ENCODE measurements at regions not wholly inside any gene's neighbourhood (a gene's known extent, or its start where the extent isn't known, plus 50 kb on each side); places are given as distances from the start of the nearest gene placed in this dataset.
"Not testable (repeated sequence)": the region's sequence is repeated elsewhere in the genome, so short reads cannot be mapped to it uniquely, and the experiment has no call there.

DNA sequence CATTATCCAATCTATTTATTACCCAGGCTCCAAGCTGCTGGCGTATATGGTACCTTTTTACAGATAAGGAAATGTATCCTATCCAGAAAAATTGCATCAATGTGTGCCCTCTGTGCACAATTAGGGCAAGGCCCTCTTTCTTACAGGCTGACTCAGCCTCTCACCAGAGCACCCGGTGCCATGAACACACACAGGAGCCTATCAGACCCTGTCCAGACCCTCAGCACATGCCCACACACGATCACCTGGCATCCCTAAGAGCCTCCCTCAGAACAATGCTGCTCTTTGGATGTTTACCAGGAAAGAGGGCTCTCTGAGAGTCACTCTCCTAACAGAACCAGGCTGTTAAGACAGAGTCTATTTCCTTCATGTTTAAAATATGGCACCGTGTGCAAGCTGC, 460.0 kb upstream of the TBL1XR1 start:
- Mint-ChIP-seq H3K9me3 (peaks cover 9% of the 10 kb centered on the region), H3K27ac (no peak overlapping the region), H3K4me3 (no peak overlapping the region), H3K27me3 (no peaks in the 10 kb centered on the region), H3K36me3 (peaks cover 2% of the 10 kb centered on the region), H3K4me1 (no peaks in the 10 kb centered on the region)
- DNase-seq, result no peak

DNA sequence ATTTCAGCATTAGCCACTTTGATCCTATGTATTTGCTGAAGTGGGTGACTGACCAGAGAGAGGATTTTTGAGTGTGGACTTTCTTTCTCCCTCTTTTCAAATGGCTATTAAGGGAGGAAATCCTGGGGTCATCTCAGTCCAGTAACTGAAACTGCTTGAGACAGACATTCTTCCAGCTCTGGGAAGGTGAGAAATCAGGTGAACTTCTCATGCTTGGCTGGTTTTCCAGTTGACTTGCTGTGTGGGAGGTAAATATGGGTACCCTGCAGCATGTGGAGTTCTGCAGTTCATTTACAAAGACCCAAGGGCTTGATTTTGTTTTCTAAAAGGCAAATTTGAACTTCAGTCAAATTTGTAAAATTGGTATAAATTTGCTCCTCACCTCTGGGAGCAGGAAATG, 461.1 kb upstream of the TBL1XR1 start:
- peaks cover 9% of the 10 kb centered on the region for H3K9me3 Mint-ChIP-seq
- no peak overlapping the region for H3K27ac Mint-ChIP-seq
- H3K27me3 Mint-ChIP-seq, result no peaks in the 10 kb centered on the region
- no peak for DNase-seq
- no peaks in the 10 kb centered on the region for H3K4me1 Mint-ChIP-seq
- H3K36me3 Mint-ChIP-seq, result peaks cover 2% of the 10 kb centered on the region
- H3K4me3 Mint-ChIP-seq, result no peak overlapping the region

DNA sequence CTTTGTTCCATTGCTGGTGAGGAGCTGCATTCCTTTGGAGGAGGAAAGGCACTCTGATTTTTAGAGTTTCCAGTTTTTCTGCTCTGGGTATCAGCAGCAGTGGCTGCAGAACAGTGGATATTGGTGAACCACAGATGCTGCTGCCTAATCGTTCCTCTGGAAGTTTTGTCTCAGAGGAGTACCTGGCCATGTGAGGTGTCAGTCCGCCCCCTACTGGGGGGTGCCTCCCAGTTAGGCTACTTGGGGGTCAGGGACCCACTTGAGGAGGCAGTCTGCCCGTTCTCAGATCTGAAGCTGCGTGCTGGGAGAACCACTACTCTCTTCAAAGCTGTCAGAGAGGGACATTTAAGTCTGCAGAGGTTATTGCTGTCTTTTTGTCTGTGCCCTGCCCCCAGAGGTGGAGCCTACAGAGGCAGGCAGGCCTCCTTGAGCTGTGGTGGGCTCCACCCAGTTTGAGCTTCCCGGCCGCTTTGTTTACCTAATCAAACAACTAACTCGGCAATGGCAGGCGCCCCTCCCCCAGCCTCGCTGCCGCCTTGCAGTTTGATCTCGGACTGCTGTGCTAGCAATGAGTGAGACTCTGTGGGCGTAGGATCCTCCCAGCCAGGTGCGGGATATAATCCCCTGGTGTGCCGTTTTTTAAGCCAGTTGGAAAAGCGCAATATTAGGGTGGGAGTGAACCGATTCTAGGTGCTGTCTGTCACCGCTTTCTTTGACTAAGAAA, 467.3 kb upstream of the TBL1XR1 start:
- H3K4me3 Mint-ChIP-seq, DNase-seq, H3K4me1 Mint-ChIP-seq, H3K9me3 Mint-ChIP-seq, H3K27me3 Mint-ChIP-seq, H3K36me3 Mint-ChIP-seq, H3K27ac Mint-ChIP-seq: not testable (repeated sequence)

DNA sequence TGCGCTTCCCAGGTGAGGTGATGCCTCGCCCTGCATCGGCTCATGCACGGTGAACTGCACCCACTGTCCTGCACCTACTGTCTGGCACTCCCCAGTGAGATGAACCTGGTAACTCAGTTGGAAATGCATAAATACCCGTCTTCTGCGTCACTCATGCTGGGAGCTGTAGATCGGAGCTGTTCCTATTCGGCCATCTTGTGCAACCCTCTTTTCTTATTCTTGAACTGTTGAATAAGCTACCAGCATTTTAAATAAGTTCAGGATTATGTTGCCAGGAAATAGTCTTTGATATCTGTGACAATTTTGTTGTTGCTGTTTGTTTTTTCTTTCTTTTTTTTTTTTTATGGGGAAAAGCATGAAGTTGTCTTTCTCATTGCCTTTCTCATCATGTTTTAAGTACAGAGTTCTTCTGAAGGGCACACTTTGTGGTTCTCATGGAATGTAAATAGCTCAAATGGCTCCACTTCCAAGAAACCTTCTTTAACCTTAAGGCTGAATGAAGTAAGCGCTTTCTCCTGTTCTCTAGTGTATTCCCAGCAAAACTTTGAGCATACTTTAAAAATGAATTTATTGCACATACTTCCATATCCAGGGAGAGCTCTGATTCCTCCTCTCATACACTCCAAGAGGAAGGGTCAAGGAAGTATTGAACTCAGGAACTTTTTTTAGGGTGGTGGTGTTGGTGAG, 468.0 kb upstream of the TBL1XR1 start:
- Mint-ChIP-seq H3K27me3 (no peaks in the 10 kb centered on the region), H3K27ac (no peak overlapping the region), H3K4me1 (no peaks in the 10 kb centered on the region), H3K4me3 (no peak overlapping the region), H3K36me3 (no peaks in the 10 kb centered on the region), H3K9me3 (peaks cover 8% of the 10 kb centered on the region)
- DNase-seq, result no peak

DNA sequence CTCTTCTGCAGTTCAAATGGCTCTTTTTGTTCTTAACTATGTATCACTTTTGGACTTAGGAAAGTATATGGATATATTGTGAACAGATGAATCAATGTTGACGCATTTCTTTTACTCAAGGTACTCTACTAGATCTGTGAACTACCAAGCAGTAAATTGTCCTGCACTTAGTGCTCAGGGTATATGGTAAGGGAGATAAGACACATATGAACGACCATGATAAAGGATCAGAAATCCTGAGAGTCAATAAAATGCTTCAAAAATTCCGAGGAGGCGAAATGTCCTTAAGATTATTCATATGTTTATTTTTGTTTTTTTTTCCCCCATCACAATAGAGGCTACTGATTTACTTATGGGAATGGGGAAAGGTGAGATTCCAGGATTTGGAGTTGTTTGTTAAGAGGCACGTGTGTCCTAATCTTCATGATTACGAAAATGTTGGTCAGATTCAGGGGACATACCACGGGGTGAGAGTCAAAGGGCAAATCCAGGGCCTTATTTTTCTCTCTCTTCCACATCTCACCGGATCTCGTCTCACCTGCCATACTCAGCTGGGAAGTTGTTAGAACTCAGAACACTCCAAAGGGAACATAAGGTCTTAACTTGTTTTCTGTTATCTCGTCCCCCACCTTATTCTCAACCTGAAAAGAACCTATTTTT, 475.1 kb upstream of the TBL1XR1 start:
- H3K9me3 Mint-ChIP-seq, result no peaks in the 10 kb centered on the region
- H3K36me3 Mint-ChIP-seq, result no peaks in the 10 kb centered on the region
- no peaks in the 10 kb centered on the region for H3K27me3 Mint-ChIP-seq
- DNase-seq, result no peak
- no peak overlapping the region for H3K4me3 Mint-ChIP-seq
- no peak overlapping the region for H3K27ac Mint-ChIP-seq
- H3K4me1 Mint-ChIP-seq, result peaks cover 5% of the 10 kb centered on the region

DNA sequence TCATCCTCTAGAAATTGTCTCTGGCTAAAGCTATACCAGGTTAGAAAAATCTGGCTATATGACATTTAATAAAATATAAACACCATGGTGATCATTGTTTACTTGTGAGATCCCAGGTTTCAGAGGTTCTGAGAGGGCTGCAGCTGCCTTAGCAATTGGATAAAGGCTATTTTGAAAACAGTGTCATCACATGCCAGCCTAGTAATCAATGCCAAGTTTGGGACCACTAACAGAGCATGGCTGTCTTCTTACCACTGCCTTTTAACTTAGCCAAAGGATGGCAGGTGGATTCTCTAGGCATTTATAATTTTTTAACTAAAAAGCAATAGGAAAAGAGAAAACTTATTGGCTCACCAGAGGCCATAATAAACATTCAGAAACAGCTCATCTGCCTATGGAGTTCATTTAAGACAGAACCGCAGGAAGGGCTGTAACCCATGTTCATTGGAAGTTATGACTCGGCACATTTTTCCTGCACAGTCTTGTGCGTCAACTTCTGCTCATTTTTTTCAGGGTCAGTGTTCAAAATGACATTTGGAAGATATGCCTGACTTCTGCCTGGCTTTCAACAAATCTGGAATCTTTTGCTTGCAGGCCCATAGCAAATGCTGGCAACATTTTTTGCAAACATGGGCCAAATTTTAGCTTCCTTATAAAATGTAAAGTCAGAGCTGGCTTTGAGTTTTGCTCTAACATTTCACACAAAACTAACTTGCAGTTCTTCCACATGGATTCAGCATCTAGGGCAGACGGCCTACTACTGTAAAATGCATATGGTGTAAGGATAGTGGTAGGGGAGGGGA, 476.0 kb upstream of the TBL1XR1 start:
- H3K4me1 Mint-ChIP-seq, result peaks cover 8% of the 10 kb centered on the region
- no peaks in the 10 kb centered on the region for H3K9me3 Mint-ChIP-seq
- no peak for DNase-seq
- no peak overlapping the region for H3K27ac Mint-ChIP-seq
- no peaks in the 10 kb centered on the region for H3K36me3 Mint-ChIP-seq
- H3K4me3 Mint-ChIP-seq, result no peak overlapping the region
- H3K27me3 Mint-ChIP-seq, result no peaks in the 10 kb centered on the region

DNA sequence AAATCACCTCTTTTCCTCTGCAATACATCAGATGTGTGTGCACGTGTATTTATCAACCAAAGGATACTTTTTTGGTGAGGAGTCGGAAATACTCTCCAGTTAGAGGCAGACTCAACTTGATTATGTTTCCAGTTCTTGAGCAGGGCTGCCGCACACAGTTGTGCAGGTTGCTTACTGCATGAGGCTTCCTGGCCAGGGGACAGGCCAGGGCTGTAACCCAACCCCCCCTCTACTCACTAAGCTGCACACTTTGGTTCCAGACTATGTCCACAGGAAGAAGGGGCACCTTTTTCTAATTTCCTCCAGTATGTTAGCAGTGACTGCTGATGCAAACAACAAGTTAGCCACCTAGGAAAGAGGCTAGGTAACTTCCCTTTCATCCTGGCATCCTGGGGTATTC, 476.9 kb upstream of the TBL1XR1 start:
- Mint-ChIP-seq H3K27ac (no peak overlapping the region), H3K27me3 (no peaks in the 10 kb centered on the region), H3K4me3 (no peak overlapping the region), H3K4me1 (peaks cover 14% of the 10 kb centered on the region), H3K36me3 (no peaks in the 10 kb centered on the region), H3K9me3 (no peaks in the 10 kb centered on the region)
- DNase-seq, result no peak

DNA sequence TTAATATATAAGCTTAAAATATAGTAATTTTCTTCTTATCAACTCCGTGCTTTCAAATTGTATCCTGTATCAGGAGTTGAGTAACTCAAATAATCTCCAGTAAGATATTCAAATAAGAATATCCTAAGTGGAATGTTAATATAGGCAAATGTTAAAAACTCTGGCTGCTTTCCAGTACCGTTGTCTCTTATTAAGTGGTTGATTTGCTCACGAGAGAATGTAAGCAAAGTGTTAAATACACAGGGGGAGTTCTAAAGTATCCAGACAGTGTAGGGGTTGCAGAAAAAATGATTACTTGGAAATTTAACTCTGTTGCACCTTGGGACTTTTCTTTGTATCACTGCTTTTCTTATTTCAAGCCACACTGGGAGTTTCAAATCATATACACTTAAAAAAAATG, 478.9 kb upstream of the TBL1XR1 start:
- DNase-seq, result no peak
- Mint-ChIP-seq H3K36me3 (no peaks in the 10 kb centered on the region), H3K27ac (no peak overlapping the region), H3K9me3 (peaks cover 3% of the 10 kb centered on the region), H3K27me3 (no peaks in the 10 kb centered on the region), H3K4me3 (no peak overlapping the region), H3K4me1 (peaks cover 26% of the 10 kb centered on the region)

DNA sequence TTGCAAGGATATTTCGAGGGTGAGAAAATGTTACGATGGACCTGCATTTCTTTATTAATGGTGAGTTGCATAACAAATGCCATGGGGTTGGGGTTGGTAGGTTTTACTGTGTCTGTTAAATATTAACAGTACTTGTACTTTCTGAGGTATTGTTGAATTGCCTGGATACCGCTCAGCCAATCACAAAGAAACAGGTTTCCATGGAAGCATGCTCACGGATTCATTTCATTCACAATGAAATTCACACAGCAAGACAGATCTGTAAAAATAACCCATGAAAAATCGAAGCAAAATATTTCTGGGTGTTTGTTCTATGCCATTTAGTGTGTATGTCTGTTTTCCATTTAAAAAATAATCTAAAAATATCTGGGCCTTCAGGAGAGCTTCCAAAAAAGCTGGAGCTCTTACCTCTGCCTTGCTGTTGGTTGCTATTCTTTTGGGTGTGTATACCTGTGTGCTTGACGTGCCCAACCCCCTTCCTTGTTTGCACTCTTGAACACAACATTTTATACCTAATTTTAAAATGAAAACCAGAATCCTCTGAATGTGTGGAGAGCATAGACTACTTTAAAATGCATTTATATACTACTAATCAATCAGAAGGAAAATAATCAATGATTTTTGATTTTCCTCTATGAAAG, 479.8 kb upstream of the TBL1XR1 start:
- H3K27ac Mint-ChIP-seq, result no peak overlapping the region
- H3K36me3 Mint-ChIP-seq, result peaks cover 2% of the 10 kb centered on the region
- no peak overlapping the region for H3K4me3 Mint-ChIP-seq
- H3K4me1 Mint-ChIP-seq, result peaks cover 31% of the 10 kb centered on the region
- H3K9me3 Mint-ChIP-seq, result peaks cover 5% of the 10 kb centered on the region
- no peak for DNase-seq
- no peaks in the 10 kb centered on the region for H3K27me3 Mint-ChIP-seq

DNA sequence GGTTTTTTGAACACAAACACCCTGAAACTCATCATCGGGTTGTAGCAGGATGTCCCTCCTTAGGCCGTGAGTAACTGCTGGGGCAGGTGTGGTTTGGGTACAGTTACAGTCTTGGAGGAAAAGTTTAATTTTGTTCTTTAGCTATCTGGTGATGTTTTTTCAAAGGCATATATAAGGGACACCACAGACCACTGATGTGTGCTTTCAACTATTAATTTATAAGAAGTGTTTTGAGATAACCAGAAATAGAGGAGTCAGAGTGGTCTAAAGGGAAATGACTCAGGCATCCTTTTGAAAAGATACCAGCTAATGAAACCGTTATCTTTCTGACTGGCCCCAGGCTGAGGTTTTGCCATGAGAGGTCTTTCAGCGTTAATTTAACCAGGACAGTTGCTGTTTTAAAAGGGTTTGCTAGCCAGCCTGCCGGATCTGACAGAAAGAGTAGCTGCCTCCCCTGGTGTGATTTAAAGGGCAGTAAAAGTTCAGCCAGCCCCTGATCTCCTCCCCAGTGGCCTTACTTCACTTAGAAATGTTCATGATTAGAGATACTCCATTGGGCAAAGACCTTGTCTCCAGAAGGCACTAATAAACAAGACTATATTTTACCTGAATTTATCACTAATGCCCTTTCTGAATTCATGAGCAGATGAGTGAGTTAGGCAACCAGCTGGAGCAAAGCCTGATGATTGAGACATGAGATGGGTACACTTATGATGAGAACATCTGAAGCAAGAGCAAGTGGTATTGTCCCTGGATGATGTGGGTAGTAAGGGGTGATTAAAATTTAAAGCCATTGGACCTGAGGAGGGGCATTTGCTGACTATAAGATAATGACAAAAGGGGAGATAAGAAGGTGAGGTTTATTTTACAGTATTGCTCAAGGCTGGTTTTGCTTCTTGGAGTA, 482.5 kb upstream of the TBL1XR1 start:
- peak; percentile 53 for DNase-seq
- peaks cover 5% of the 10 kb centered on the region for H3K9me3 Mint-ChIP-seq
- peaks cover 4% of the 10 kb centered on the region for H3K36me3 Mint-ChIP-seq
- no peak overlapping the region for H3K4me3 Mint-ChIP-seq
- no peaks in the 10 kb centered on the region for H3K27me3 Mint-ChIP-seq
- H3K27ac Mint-ChIP-seq, result peak overlapping the region; percentile 60
- H3K4me1 Mint-ChIP-seq, result peaks cover 40% of the 10 kb centered on the region

DNA sequence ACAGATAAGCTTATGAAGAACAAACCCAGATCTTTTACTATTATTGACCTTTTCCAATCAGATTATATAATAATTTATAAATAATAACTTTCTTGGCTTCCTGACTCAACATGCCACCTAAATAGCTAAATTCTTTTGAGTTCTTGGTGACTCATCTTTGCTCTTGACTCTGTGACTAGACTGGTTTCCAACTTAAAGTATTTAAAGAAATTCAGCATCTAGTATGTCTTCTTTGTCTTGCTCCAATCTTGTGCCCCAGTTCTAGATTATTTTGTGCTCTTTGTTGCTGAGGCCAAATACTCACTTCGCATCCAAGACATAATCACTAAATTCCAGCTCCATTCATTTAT, 483.2 kb upstream of the TBL1XR1 start:
- Mint-ChIP-seq H3K4me1 (peaks cover 40% of the 10 kb centered on the region), H3K27me3 (no peaks in the 10 kb centered on the region), H3K27ac (peak overlapping the region; percentile 7)

DNA sequence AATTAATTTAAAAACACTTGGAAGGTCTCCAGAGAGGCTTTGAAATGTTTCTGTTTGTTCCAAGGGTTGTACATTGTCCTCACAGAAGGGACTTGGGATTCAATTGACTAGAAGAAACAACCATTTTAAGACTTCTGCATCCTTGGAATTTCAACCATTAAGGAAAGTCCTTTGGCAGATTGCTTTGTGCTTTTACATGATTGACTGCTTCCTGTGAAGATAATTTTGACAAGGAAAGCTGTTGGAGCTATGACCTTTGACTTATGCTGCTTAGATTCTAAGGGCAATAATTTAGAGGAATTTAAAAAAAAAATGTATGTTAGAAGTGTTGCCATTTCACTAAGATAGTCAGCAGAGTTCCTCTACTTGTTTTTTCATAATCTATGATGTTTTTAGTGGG, 483.9 kb upstream of the TBL1XR1 start:
- H3K9me3 Mint-ChIP-seq, result peaks cover 5% of the 10 kb centered on the region
- H3K4me3 Mint-ChIP-seq, result no peak overlapping the region
- peaks cover 40% of the 10 kb centered on the region for H3K4me1 Mint-ChIP-seq
- H3K27ac Mint-ChIP-seq, result no peak overlapping the region
- no peak for DNase-seq
- peaks cover 4% of the 10 kb centered on the region for H3K36me3 Mint-ChIP-seq
- H3K27me3 Mint-ChIP-seq, result no peaks in the 10 kb centered on the region

More for the DNA sequence above, 483.2 kb upstream of the TBL1XR1 start:
- Mint-ChIP-seq H3K9me3 (peaks cover 5% of the 10 kb centered on the region), H3K36me3 (peaks cover 4% of the 10 kb centered on the region), H3K4me3 (no peak overlapping the region)
- DNase-seq, result no peak

DNA sequence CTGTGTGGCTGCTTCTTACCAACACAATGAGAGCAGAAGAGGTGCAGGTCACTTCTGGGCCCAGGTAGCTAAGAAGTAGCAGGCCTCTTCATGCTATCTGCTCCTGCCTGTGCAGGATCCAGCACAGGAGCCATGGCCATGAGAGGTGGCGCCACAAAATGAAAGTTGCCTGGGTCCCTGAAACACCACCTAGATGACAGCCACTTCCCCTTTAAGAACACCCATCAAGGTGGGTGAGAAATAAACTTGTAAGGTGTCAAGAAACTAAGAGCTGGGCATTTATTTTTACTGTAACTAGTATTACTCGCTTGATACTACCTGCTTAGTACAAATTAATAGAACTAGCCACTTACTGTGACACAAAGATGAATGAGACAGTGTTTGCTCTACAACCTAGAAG, 484.6 kb upstream of the TBL1XR1 start:
- H3K36me3 Mint-ChIP-seq, result peaks cover 4% of the 10 kb centered on the region
- no peak overlapping the region for H3K27ac Mint-ChIP-seq
- no peak for DNase-seq
- peaks cover 35% of the 10 kb centered on the region for H3K4me1 Mint-ChIP-seq
- H3K27me3 Mint-ChIP-seq, result no peaks in the 10 kb centered on the region
- peaks cover 5% of the 10 kb centered on the region for H3K9me3 Mint-ChIP-seq
- H3K4me3 Mint-ChIP-seq, result no peak overlapping the region

DNA sequence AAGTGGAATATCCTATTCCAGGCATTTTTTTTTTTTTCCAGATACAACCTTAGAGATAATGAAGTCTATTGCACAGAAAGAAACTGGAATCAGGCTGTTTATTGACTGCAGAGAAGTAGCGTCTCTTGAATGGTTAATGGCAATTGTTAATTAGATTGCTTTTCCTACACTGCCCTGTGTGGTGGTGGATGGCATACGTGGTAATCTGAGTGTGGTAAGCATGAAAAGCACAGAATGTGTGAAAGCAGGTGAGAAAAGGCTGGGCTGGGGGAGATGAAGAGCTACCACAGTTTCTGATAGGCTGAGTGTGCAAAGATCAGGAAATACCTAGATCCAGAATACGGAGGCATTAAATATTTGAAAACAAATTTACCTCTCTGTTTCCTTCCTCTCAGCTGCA, 486.3 kb upstream of the TBL1XR1 start:
- DNase-seq, result no peak
- Mint-ChIP-seq H3K4me1 (peaks cover 31% of the 10 kb centered on the region), H3K4me3 (no peak overlapping the region), H3K27ac (no peak overlapping the region), H3K9me3 (peaks cover 5% of the 10 kb centered on the region), H3K36me3 (peaks cover 4% of the 10 kb centered on the region), H3K27me3 (no peaks in the 10 kb centered on the region)
